Suprapubic skin (tissue), 3 donors: ENCODE measurements at regions not wholly inside any gene's neighbourhood (a gene's known extent, or its start where the extent isn't known, plus 50 kb on each side); places are given as distances from the start of the nearest gene placed in this dataset.

Source experiments
- EP300 ChIP-seq: sonication (generic); formaldehyde crosslinking; IDR thresholded peaks from one replicate; pipeline ENCODE4 v1.6.1; 2017; ENCODE audit warnings: antibody characterized with exemption
- TF ChIP-seq, protein P1 (sequence below), 2 donors: fragments of 200-600 bp in 1 of 2; fragments of 450-650 bp in 1 of 2; sonication (generic) in 1 of 2; IDR thresholded peaks; one replicate each; pipeline ENCODE4 v1.5.1; 2016 to 2019; ENCODE audit warnings: antibody characterized with exemption in 2 of 2, mild to moderate bottlenecking in 1 of 2, moderate library complexity in 1 of 2

DNA sequence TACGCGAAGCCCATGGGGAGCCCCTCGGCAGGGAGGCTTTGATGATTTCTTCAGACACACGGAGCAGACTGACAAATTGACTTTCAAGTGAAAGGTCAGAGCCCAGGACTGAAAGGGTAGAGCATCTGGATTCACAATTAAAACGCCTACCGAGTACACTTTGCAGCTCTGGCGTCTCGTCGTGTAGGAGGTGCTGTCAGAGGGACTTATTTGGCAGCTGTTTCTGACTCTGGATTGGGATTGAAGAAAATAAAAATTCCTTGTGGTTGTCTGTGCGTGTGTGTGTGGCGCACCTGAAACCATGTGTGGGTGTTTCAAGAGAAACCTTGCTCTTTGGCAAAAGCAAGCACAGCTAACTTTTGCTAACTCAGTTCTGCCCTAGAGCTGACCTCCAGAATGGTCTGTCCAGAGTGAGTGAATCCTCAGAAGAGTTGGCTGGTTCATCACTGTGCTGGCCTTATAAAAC is 348.7 kb downstream of the HLX start:
- TF ChIP-seq, protein P1, sequence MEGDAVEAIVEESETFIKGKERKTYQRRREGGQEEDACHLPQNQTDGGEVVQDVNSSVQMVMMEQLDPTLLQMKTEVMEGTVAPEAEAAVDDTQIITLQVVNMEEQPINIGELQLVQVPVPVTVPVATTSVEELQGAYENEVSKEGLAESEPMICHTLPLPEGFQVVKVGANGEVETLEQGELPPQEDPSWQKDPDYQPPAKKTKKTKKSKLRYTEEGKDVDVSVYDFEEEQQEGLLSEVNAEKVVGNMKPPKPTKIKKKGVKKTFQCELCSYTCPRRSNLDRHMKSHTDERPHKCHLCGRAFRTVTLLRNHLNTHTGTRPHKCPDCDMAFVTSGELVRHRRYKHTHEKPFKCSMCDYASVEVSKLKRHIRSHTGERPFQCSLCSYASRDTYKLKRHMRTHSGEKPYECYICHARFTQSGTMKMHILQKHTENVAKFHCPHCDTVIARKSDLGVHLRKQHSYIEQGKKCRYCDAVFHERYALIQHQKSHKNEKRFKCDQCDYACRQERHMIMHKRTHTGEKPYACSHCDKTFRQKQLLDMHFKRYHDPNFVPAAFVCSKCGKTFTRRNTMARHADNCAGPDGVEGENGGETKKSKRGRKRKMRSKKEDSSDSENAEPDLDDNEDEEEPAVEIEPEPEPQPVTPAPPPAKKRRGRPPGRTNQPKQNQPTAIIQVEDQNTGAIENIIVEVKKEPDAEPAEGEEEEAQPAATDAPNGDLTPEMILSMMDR (IDR thresholded peaks at IDR 0.05) = no peak
- TF ChIP-seq EP300 = no peak
